Type B pancreatic cell (in vitro differentiated cells): ENCODE measurements at regions not wholly inside any gene's neighbourhood (a gene's known extent, or its start where the extent isn't known, plus 50 kb on each side); places are given as distances from the start of the nearest gene placed in this dataset.

Source experiments
- DNase-seq: peaks from one replicate; pipeline ENCODE4 v3.0.0; 2021; ENCODE audit warnings: mixed read lengths; ENCODE audit not compliant: unreplicated experiment; ENCODE audit errors: extremely low spot score
- H3K27ac Mint-ChIP-seq: 2 replicates; pipeline ENCODE4 v1.8.0; 2021; ENCODE audit warnings: mild to moderate bottlenecking, mixed read lengths
- H3K27me3 Mint-ChIP-seq: 2 replicates; pipeline ENCODE4 v1.8.0; 2021; ENCODE audit warnings: mixed read lengths
- H3K36me3 Mint-ChIP-seq: 2 replicates; pipeline ENCODE4 v1.8.0; 2021; ENCODE audit warnings: mixed read lengths
- H3K4me1 Mint-ChIP-seq: one replicate; pipeline ENCODE4 v1.8.0; 2021; ENCODE audit warnings: mixed read lengths; ENCODE audit not compliant: unreplicated experiment
- H3K4me3 Mint-ChIP-seq: 2 replicates; pipeline ENCODE4 v1.8.0; 2021; ENCODE audit warnings: mild to moderate bottlenecking, mixed read lengths
- H3K9me3 Mint-ChIP-seq: 2 replicates; pipeline ENCODE4 v1.8.0; 2021; ENCODE audit warnings: mixed read lengths
- TF ChIP-seq, protein P1 (sequence below): fragments of 200-600 bp; sonication (generic); conservative IDR thresholded peaks from 2 replicates; pipeline ENCODE4 v1.5.0; 2021; ENCODE audit warnings: antibody characterized with exemption, mild to moderate bottlenecking

DNA sequence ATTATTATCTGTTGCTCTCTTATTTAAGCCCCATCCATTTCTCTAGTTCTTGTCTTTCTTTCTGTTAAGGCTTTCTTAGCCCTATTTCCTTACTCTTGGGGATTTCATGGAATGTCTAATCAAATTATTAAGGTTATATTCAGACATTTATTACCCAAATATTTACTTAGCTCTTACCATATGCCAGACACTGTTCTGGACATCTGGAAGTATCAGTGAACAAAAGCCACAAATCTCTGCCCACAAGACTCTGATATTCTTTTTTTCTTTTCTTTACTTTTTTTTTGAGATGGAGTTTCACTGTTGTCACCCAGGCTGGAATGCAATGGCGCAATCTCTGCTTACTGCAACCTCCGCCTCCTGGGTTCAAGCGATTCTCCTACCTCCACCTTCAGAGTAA is 74.3 kb upstream of the NBL1 start:
- TF ChIP-seq, protein P1, sequence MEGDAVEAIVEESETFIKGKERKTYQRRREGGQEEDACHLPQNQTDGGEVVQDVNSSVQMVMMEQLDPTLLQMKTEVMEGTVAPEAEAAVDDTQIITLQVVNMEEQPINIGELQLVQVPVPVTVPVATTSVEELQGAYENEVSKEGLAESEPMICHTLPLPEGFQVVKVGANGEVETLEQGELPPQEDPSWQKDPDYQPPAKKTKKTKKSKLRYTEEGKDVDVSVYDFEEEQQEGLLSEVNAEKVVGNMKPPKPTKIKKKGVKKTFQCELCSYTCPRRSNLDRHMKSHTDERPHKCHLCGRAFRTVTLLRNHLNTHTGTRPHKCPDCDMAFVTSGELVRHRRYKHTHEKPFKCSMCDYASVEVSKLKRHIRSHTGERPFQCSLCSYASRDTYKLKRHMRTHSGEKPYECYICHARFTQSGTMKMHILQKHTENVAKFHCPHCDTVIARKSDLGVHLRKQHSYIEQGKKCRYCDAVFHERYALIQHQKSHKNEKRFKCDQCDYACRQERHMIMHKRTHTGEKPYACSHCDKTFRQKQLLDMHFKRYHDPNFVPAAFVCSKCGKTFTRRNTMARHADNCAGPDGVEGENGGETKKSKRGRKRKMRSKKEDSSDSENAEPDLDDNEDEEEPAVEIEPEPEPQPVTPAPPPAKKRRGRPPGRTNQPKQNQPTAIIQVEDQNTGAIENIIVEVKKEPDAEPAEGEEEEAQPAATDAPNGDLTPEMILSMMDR = no peak
- Mint-ChIP-seq H3K36me3 (no peaks in the 10 kb centered on the region), H3K4me3 (no peak overlapping the region), H3K27ac (no peak overlapping the region), H3K4me1 (no peaks in the 10 kb centered on the region), H3K9me3 (peaks cover 3% of the 10 kb centered on the region), H3K27me3 (peaks cover 6% of the 10 kb centered on the region)
- no peak for DNase-seq

DNA sequence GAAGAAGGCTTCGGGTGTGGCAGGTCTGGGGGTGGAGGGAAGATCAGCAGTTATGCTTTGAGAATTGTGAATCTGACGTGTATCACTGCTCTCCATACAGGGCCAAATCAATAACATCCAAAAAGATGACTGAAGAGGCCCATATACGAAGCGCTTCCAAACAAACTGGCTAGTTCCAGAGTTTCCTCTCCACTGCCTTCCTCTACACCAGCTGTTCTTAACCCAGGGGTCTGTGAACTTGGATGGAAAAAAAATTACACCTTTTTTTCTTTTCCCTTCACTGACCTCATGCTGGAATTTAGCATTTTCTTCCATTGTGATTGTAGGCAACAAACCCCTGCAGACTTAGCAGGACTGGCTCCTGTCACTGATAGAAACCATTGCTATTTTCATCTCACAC is 77.1 kb upstream of the NBL1 start:
- peaks cover 14% of the 10 kb centered on the region for H3K4me1 Mint-ChIP-seq
- H3K27me3 Mint-ChIP-seq = peaks cover 4% of the 10 kb centered on the region
- TF ChIP-seq, protein P1 = no peak
- peaks cover 3% of the 10 kb centered on the region for H3K9me3 Mint-ChIP-seq
- H3K4me3 Mint-ChIP-seq = no peak overlapping the region
- H3K27ac Mint-ChIP-seq = no peak overlapping the region
- DNase-seq = no peak
- no peaks in the 10 kb centered on the region for H3K36me3 Mint-ChIP-seq

DNA sequence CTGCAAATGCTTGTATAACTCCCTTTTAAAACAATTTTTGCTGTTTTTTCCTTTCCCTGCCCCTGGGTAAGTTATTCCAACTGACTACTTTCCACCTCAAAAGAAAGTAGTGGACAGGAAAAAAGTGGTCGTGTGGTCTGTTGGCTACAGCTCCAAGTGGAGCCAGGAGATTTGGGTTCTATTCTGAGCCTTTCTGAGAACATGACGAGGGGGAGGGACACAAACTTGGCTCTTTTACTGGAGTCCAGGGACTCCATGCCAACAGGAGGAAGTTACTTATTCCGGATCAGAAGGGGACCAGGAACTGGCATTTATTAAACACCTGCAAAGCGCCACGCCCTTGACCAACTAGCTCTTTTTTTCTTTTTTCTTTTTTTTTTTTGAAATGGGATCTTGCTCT is 79.0 kb upstream of the CAPZB start:
- no peak for DNase-seq
- Mint-ChIP-seq H3K27me3 (no peaks in the 10 kb centered on the region), H3K4me1 (peaks cover 14% of the 10 kb centered on the region), H3K36me3 (no peaks in the 10 kb centered on the region), H3K4me3 (no peak overlapping the region), H3K27ac (no peak overlapping the region), H3K9me3 (no peaks in the 10 kb centered on the region)
- TF ChIP-seq, protein P1 = no peak

DNA sequence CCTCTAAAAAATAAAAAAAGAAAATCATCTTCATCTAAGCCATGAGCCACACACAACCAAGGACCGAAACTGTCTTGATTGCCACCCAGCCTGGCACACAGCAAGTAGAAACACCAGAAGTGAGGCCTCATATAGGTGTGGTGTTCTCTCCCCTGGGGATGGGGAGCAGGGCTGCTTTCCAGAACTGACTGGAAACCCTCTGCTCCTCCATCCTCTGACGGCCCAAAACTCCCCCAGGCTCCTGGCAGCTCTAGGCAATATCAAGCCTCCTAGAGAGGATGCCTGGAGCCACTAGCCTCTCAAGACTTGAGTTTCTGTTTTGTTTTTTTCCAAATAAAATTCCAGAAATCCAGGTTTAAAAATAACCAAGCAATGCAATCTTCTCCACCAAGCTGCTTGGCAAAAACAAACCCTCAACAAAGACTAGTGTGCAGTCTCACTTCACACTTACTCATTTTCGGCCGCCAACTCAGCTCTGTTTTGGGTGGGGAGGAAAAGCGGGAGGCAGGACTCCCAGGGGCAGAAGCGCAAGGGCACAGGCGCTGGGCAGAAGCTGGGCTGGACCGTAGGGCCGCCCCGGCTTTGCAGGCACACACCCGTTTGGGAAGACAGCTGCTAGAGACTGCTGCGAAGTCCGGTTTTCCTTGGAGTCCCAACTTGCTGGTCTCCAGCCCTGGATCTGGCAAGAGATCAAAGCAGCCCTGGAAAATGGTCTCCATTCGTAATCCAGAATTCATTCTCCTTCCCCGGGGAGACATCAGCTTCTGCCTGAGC is 78.2 kb upstream of the CAPZB start:
- Mint-ChIP-seq H3K27me3 (no peaks in the 10 kb centered on the region), H3K4me1 (peaks cover 14% of the 10 kb centered on the region), H3K36me3 (no peaks in the 10 kb centered on the region), H3K4me3 (no peak overlapping the region), H3K27ac (no peak overlapping the region), H3K9me3 (no peaks in the 10 kb centered on the region)
- DNase-seq = no peak
- TF ChIP-seq, protein P1 = no peak

DNA sequence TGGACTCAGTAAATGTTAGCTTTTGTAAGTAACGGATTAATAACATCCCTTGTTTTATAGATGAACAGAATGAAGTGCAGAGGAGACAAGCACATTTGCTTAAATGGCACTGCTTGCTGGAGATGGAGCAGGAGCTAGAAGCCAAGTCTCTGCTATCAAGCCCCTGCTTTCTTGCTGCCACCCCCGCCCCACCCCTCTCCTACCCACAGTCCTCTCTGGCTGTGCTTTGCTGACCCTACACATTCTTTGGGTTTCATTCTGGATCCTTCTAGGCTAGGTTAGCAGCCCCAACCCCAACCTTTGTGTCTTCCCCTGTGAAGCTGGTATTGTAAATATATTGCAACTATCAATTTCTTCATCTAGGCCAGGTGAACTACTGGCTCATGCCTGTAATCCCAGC is 77.5 kb upstream of the CAPZB start:
- no peak overlapping the region for H3K4me3 Mint-ChIP-seq
- no peaks in the 10 kb centered on the region for H3K36me3 Mint-ChIP-seq
- peaks cover 5% of the 10 kb centered on the region for H3K27me3 Mint-ChIP-seq
- peaks cover 14% of the 10 kb centered on the region for H3K4me1 Mint-ChIP-seq
- H3K9me3 Mint-ChIP-seq = no peaks in the 10 kb centered on the region
- H3K27ac Mint-ChIP-seq = no peak overlapping the region
- no peak for DNase-seq
- TF ChIP-seq, protein P1 = no peak

DNA sequence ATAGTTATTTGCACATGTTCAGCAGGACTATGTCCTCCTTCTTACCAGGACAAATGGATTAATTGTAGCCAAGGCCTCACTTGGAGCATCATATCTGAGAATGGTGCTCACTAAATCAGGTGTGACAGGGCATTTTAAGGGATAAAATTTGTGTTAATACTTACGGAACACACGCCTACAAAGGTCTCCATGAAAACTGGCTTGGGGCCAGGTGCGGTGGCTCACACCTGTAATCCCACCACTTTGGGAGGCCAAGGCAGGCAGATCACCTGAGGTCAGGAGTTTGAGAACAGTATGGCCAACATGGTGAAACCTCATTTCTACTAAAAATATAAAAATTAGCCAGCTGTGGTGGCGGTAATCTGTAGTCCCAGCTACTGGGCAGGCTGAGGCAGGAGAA is 75.1 kb upstream of the CAPZB start:
- Mint-ChIP-seq H3K9me3 (no peaks in the 10 kb centered on the region), H3K27ac (no peak overlapping the region), H3K36me3 (no peaks in the 10 kb centered on the region), H3K27me3 (peaks cover 8% of the 10 kb centered on the region), H3K4me1 (peaks cover 14% of the 10 kb centered on the region), H3K4me3 (no peak overlapping the region)
- TF ChIP-seq, protein P1 = no peak
- no peak for DNase-seq
